Bronchial epithelial cell (primary cell): ENCODE measurements at regions not wholly inside any gene's neighbourhood (a gene's known extent, or its start where the extent isn't known, plus 50 kb on each side); places are given as distances from the start of the nearest gene placed in this dataset.

Experiments
- DNase-seq: peaks from one replicate; pipeline ENCODE4 v3.0.0-alpha.2; 2010; ENCODE audit warnings: low read depth
- FAIRE-seq: peaks from 2 replicates; lab custom pipeline; 2011; peaks lifted over from hg19 to GRCh38; lab: Jason Lieb, UNC
- H3K27me3 ChIP-seq: 2 replicates; pipeline ENCODE4 v1.5.1; 2011; ENCODE audit warnings: low read length; ENCODE audit not compliant: control insufficient read depth, insufficient read depth
- H3K36me3 ChIP-seq: 2 replicates; pipeline ENCODE4 v1.5.1; 2011; ENCODE audit warnings: low read length; ENCODE audit not compliant: control insufficient read depth, insufficient read depth
- H3K4me3 ChIP-seq: 2 replicates; pipeline ENCODE4 v1.5.1; 2011; ENCODE audit warnings: mild to moderate bottlenecking, low read depth, low read length, control low read depth
- CTCF ChIP-seq: IDR thresholded peaks from 2 replicates; pipeline ENCODE4 v1.5.1; 2011; ENCODE audit warnings: mild to moderate bottlenecking, moderate library complexity, low read length, control low read depth, inconsistent platforms; ENCODE audit not compliant: insufficient read depth, severe bottlenecking

- DNase-seq (no peak), FAIRE-seq (no peak)
- no peak for TF ChIP-seq CTCF
- Histone ChIP-seq H3K27me3 (no peaks in the 10 kb centered on the region), H3K36me3 (no peaks in the 10 kb centered on the region), H3K4me3 (no peak overlapping the region)
These were observed 317.4 kb upstream of the SORCS1 start for GRCh38 chr10:107481881-107482280.

GRCh38 chr10:107481224-107481623 is 316.7 kb upstream of the SORCS1 start:
- H3K4me3 ChIP-seq: no peak overlapping the region
- TF ChIP-seq CTCF: no peak
- no peak for FAIRE-seq
- no peaks in the 10 kb centered on the region for H3K36me3 ChIP-seq
- DNase-seq: no peak
- no peaks in the 10 kb centered on the region for H3K27me3 ChIP-seq

DNA sequence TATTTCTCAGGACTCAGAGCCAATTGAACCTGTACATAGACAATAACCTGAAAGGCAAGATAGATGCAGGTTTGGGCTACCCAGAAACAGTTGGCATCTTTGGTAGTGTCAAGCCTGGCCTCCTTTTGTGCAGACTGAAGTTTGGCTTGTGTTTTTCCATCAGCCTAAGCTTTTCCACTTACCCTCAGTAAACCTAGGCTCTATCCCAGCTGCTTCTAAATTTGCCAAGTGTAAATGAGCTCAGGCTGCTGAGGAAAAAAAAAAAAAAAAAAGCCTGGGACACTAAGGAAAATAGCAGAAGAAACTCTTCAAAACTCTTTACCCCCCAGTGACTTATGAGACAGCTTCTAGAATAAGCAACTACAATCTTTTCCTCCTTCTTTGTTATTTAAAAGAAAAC is 316.3 kb upstream of the SORCS1 start:
- no peak for TF ChIP-seq CTCF
- Histone ChIP-seq H3K27me3 (no peaks in the 10 kb centered on the region), H3K36me3 (no peaks in the 10 kb centered on the region), H3K4me3 (no peak overlapping the region)
- FAIRE-seq (no peak), DNase-seq (no peak)

- no peak for TF ChIP-seq CTCF
- Histone ChIP-seq H3K4me3 (no peak overlapping the region), H3K27me3 (no peaks in the 10 kb centered on the region), H3K36me3 (no peaks in the 10 kb centered on the region)
- DNase-seq (no peak), FAIRE-seq (no peak)
These were observed 312.8 kb upstream of the SORCS1 start for GRCh38 chr10:107477266-107477665.

DNA sequence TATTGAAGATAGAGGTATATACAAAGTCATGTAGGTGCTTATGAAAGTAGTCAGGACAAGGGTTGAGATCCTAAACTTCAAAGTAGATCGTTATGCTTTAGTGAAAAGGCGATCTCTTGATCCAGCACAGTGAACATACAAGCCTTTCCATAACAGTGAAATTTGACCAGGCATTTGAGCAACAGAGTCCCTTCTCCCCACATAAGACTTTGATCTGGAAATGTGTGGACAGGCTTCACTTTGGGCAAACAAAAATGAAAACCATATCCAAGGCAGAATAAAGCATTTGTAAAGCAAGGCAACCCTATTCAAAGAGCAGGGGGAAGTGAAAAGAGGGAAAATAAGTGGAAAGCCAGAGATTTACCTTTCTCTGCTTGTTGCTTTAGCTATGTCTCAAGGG is 311.9 kb upstream of the SORCS1 start:
- Histone ChIP-seq H3K4me3 (no peak overlapping the region), H3K36me3 (no peaks in the 10 kb centered on the region), H3K27me3 (no peaks in the 10 kb centered on the region)
- TF ChIP-seq CTCF: no peak
- DNase-seq: no peak
- FAIRE-seq: no peak

DNA sequence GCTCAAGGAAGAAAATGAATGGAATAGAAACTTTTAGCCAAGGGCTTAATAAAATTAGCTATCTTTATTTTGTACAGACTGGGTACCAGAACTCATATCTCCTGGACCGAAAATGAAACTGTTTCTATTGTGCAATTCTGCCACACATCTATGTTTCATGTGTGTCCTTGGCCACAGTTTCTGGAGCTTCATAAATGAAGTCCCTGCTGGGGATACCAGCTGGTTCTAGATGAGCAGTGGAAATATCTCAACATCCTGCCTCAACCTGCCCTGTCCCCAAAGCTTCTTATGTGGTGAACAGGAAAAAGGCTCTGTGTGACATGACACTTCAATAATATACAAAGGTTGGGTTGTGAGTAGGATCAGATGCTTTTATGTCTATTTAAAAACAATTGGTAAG is 310.1 kb upstream of the SORCS1 start:
- Histone ChIP-seq H3K27me3 (no peaks in the 10 kb centered on the region), H3K36me3 (no peaks in the 10 kb centered on the region), H3K4me3 (no peak overlapping the region)
- FAIRE-seq (no peak), DNase-seq (no peak)
- TF ChIP-seq CTCF: no peak
